Suprapubic skin (tissue), 3 donors: ENCODE measurements at regions not wholly inside any gene's neighbourhood (a gene's known extent, or its start where the extent isn't known, plus 50 kb on each side); places are given as distances from the start of the nearest gene placed in this dataset.
"Not testable (repeated sequence)": the region's sequence is repeated elsewhere in the genome, so short reads cannot be mapped to it uniquely, and the experiment has no call there.

Experiments used
- CTCF ChIP-seq, 2 donors: fragments of 200-600 bp in 1 of 2; fragments of 450-650 bp in 1 of 2; sonication (generic) in 1 of 2; IDR thresholded peaks; one replicate each; pipeline ENCODE4 v1.5.1; 2016 to 2019; ENCODE audit warnings: antibody characterized with exemption in 2 of 2, mild to moderate bottlenecking in 1 of 2, moderate library complexity in 1 of 2
- EP300 ChIP-seq: sonication (generic); formaldehyde crosslinking; IDR thresholded peaks from one replicate; pipeline ENCODE4 v1.6.1; 2017; ENCODE audit warnings: antibody characterized with exemption
- POLR2A ChIP-seq, 2 donors: fragments of 450-650 bp; IDR thresholded peaks; one replicate each; pipeline ENCODE4 v1.6.1; 2017; ENCODE audit warnings: antibody characterized with exemption in 2 of 2, mild to moderate bottlenecking in 2 of 2, moderate library complexity in 2 of 2

- TF ChIP-seq CTCF (IDR thresholded peaks at IDR 0.05); EP300; POLR2A (IDR thresholded peaks at IDR 0.05): not testable (repeated sequence)
These were observed 73.2 kb upstream of the PLGLB2 start for GRCh38 chr2:87674729-87675128.
